ENCODE measurements at regions not wholly inside any gene's neighbourhood (a gene's known extent, or its start where the extent isn't known, plus 50 kb on each side); places are given as distances from the start of the nearest gene placed in this dataset.

DNA sequence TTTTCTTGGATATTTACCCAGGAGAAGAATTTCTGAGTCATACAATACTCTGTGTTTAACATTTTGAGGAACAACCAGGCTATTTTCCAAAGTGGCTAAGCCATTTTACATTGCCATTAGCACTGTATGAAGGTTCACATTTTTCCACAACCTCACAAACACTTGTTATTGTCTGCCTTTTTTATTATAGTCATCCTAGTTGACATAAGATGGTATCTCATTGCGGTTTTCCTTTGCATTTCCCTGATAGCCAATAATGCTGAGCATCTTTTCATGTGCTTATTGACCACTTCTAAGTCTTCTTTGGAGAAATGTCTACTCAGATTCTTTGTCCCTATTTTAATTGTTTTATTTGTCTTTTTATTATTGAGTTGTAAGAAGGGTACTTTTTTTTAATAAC, 107.4 kb upstream of the CES5A start:
- no peak for TF ChIP-seq POLR2A (IDR thresholded peaks at IDR 0.05)
- TF ChIP-seq, protein P1, sequence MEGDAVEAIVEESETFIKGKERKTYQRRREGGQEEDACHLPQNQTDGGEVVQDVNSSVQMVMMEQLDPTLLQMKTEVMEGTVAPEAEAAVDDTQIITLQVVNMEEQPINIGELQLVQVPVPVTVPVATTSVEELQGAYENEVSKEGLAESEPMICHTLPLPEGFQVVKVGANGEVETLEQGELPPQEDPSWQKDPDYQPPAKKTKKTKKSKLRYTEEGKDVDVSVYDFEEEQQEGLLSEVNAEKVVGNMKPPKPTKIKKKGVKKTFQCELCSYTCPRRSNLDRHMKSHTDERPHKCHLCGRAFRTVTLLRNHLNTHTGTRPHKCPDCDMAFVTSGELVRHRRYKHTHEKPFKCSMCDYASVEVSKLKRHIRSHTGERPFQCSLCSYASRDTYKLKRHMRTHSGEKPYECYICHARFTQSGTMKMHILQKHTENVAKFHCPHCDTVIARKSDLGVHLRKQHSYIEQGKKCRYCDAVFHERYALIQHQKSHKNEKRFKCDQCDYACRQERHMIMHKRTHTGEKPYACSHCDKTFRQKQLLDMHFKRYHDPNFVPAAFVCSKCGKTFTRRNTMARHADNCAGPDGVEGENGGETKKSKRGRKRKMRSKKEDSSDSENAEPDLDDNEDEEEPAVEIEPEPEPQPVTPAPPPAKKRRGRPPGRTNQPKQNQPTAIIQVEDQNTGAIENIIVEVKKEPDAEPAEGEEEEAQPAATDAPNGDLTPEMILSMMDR (IDR thresholded peaks at IDR 0.05): no peak
